Posterior cingulate gyrus (tissue), 11 donors: ENCODE measurements at regions not wholly inside any gene's neighbourhood (a gene's known extent, or its start where the extent isn't known, plus 50 kb on each side); places are given as distances from the start of the nearest gene placed in this dataset.

ENCODE experiments used
- DNase-seq, 10 donors: peaks; one replicate each; pipeline versions ENCODE4 v3.0.0 to v3.0.0-alpha.2; 2020 to 2021; ENCODE audit warnings: mixed read lengths in 3 of 10
- intact Hi-C: fragments of 100-400 bp; cut with DNase I; formaldehyde crosslinking; loops from one replicate; pipeline ENCODE4 v1.15.1; 2023

GRCh38 chr3:24829629-24830229, 335.1 kb upstream of the THRB start:
- intact Hi-C loops, result no loop called here
- peak in 8 of 10 donors; percentile 9 to 85 (median 22) for DNase-seq

- intact Hi-C loops, result no loop called here
- DNase-seq, result peak in 9 of 10 donors; percentile 20 to 84 (median 38)
Measured at GRCh38 chr3:24830230-24831152, 335.8 kb upstream of the THRB start.

- no peak for DNase-seq
- intact Hi-C loops, result no loop called here
Measured at GRCh38 chr3:24831221-24831620, 336.6 kb upstream of the THRB start.

- DNase-seq, result peak in 1 of 10 donors; percentile 25
- intact Hi-C loops, result no loop called here
Measured at GRCh38 chr3:24832891-24833290, 338.2 kb upstream of the THRB start.

GRCh38 chr3:24834442-24834841, 339.8 kb upstream of the THRB start:
- intact Hi-C loops, result no loop called here
- no peak for DNase-seq

- intact Hi-C loops, result no loop called here
- DNase-seq, result no peak
Measured at GRCh38 chr3:24835510-24835909, 340.9 kb upstream of the THRB start.

- intact Hi-C loops, result no loop called here
- no peak for DNase-seq
Measured at GRCh38 chr3:24837601-24838000, 343.0 kb upstream of the THRB start.

GRCh38 chr3:24838533-24838932, 343.9 kb upstream of the THRB start:
- intact Hi-C loops, result no loop called here
- DNase-seq, result no peak

- intact Hi-C loops, result no loop called here
- peak in 1 of 10 donors; percentile 59 for DNase-seq
Measured at GRCh38 chr3:24843955-24844354, 349.3 kb upstream of the THRB start.

- intact Hi-C loops, result no loop called here
Measured at GRCh38 chr3:24845524-24846155, 351.0 kb upstream of the THRB start.

GRCh38 chr3:24846286-24846860, 351.7 kb upstream of the THRB start:
- peak in 1 of 10 donors; percentile 62 for DNase-seq
- intact Hi-C loops, result no loop called here

More at GRCh38 chr3:24845524-24846155, 351.0 kb upstream of the THRB start:
- no peak for DNase-seq

GRCh38 chr3:24850245-24850644, 355.6 kb upstream of the THRB start:
- DNase-seq, result no peak
- intact Hi-C loops, result no loop called here

- no peak for DNase-seq
- intact Hi-C loops, result no loop called here
Measured at GRCh38 chr3:24853685-24854490, 359.2 kb upstream of the THRB start.

GRCh38 chr3:24854748-24855147, 360.1 kb upstream of the THRB start:
- intact Hi-C loops, result no loop called here
- DNase-seq, result no peak

GRCh38 chr3:24857945-24858344, 363.3 kb upstream of the THRB start:
- no peak for DNase-seq
- intact Hi-C loops, result no loop called here

GRCh38 chr3:24863215-24863614, 368.6 kb upstream of the THRB start:
- DNase-seq, result no peak
- intact Hi-C loops, result no loop called here

GRCh38 chr3:24867783-24868182, 373.1 kb upstream of the THRB start:
- intact Hi-C loops, result no loop called here
- no peak for DNase-seq

- intact Hi-C loops, result no loop called here
- DNase-seq, result no peak
Measured at GRCh38 chr3:24881239-24881638, 386.6 kb upstream of the THRB start.

- intact Hi-C loops, result no loop called here
- DNase-seq, result no peak
Measured at GRCh38 chr3:24886501-24886900, 391.9 kb upstream of the THRB start.

GRCh38 chr3:24890012-24890411, 395.4 kb upstream of the THRB start:
- no peak for DNase-seq
- intact Hi-C loops, result no loop called here
